Uterus (tissue), 3 donors: ENCODE measurements at regions not wholly inside any gene's neighbourhood (a gene's known extent, or its start where the extent isn't known, plus 50 kb on each side); places are given as distances from the start of the nearest gene placed in this dataset.

Experiments used
- DNase-seq, 2 donors: peaks; one replicate each; pipeline ENCODE4 v3.0.0-alpha.2; 2019 to 2020
- H3K27ac ChIP-seq, 2 donors: fragments of 200-600 bp; sonication (generic); 1 replicate in 1 of 2; 2 replicates in 1 of 2; pipeline ENCODE4 v1.5.1; 2016 to 2018
- H3K27me3 ChIP-seq, 2 donors: fragments of 200-600 bp; sonication (generic); one replicate each; pipeline ENCODE4 v1.5.1; 2018 to 2019; ENCODE audit warnings: control low read depth in 1 of 2
- H3K36me3 ChIP-seq, 2 donors: fragments of 200-600 bp; sonication (generic); one replicate each; pipeline ENCODE4 v1.5.1; 2019; ENCODE audit warnings: control low read depth in 1 of 2
- H3K4me1 ChIP-seq, 2 donors: fragments of 200-600 bp; sonication (generic); one replicate each; pipeline ENCODE4 v1.5.1; 2018 to 2019; ENCODE audit warnings: control low read depth in 1 of 2
- H3K4me3 ChIP-seq, 2 donors: fragments of 200-600 bp; sonication (generic); 1 replicate in 1 of 2; 2 replicates in 1 of 2; pipeline ENCODE4 v1.5.1; 2018 to 2019; ENCODE audit warnings: mild to moderate bottlenecking in 1 of 2
- H3K9me3 ChIP-seq, 2 donors: fragments of 200-600 bp; sonication (generic); one replicate each; pipeline ENCODE4 v1.5.1; 2019; ENCODE audit warnings: control low read depth in 1 of 2
- POLR2A ChIP-seq, 2 donors: fragments of 450-650 bp; IDR thresholded peaks; one replicate each; pipeline ENCODE4 v1.6.1; 2016; ENCODE audit warnings: antibody characterized with exemption in 2 of 2, mild to moderate bottlenecking in 1 of 2, moderate library complexity in 1 of 2
- intact Hi-C: fragments of 100-400 bp; cut with DNase I; formaldehyde crosslinking; loops from one replicate; pipeline ENCODE4 v1.15.1; 2023; ENCODE audit warnings: low total_unique reads
- TF ChIP-seq, protein P1 (sequence below), 4 experiments: fragments of 200-600 bp in 2 of 4; fragments of 450-650 bp in 2 of 4; sonication (generic) in 2 of 4; IDR thresholded peaks; one replicate each; pipeline ENCODE4 v1.5.1; 2016 to 2019; ENCODE audit warnings: antibody characterized with exemption in 4 of 4, mild to moderate bottlenecking in 2 of 4, moderate library complexity in 1 of 4
- donor health status: DM: yes; HTN: yes; CAD: no.

GRCh38 chr22:48984639-48985038 lies 843.0 kb downstream of the BRD1 start:
- H3K27me3 ChIP-seq = no peaks in the 10 kb centered on the region
- no peaks in the 10 kb centered on the region for H3K4me1 ChIP-seq
- H3K27ac ChIP-seq = no peak overlapping the region
- no peaks in the 10 kb centered on the region for H3K36me3 ChIP-seq
- H3K4me3 ChIP-seq = no peak overlapping the region
- intact Hi-C loops = no loop called here
- no peaks in the 10 kb centered on the region for H3K9me3 ChIP-seq
- no peak for DNase-seq
- no peak for TF ChIP-seq POLR2A (IDR thresholded peaks at IDR 0.05)
- TF ChIP-seq, protein P1, sequence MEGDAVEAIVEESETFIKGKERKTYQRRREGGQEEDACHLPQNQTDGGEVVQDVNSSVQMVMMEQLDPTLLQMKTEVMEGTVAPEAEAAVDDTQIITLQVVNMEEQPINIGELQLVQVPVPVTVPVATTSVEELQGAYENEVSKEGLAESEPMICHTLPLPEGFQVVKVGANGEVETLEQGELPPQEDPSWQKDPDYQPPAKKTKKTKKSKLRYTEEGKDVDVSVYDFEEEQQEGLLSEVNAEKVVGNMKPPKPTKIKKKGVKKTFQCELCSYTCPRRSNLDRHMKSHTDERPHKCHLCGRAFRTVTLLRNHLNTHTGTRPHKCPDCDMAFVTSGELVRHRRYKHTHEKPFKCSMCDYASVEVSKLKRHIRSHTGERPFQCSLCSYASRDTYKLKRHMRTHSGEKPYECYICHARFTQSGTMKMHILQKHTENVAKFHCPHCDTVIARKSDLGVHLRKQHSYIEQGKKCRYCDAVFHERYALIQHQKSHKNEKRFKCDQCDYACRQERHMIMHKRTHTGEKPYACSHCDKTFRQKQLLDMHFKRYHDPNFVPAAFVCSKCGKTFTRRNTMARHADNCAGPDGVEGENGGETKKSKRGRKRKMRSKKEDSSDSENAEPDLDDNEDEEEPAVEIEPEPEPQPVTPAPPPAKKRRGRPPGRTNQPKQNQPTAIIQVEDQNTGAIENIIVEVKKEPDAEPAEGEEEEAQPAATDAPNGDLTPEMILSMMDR (IDR thresholded peaks at IDR 0.05) = no peak

DNA sequence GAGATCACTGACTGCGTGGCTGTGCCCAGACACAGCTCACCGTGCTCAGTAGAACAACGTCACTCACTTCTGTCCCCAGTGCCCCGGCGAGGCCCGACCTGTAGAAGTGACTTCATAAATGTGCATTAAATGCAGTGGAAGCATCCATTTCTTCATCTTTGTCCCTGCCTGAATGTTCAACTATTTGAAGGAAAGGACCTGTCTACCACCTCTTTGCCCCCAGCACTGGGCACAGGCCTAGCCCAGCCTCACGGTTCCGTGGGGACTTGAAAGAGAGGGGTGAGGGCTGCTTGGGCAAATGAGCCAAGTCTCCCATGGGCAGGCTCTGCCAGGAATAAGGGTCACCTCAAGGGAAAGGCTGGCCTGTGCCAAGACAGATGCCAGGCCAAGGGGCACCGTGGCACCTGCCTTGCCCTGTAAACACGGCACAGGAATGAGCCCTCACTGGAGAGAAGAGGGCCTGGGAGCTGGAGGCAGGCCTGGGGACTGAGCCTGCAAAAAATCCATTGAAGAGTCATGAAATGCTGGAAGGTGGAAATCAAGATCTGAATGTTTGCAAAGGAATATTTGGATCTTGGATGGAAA lies 845.3 kb downstream of the BRD1 start:
- TF ChIP-seq, protein P1 (IDR thresholded peaks at IDR 0.05) = no peak
- TF ChIP-seq POLR2A (IDR thresholded peaks at IDR 0.05) = no peak
- Histone ChIP-seq H3K27me3 (no peaks in the 10 kb centered on the region), H3K4me3 (no peak overlapping the region), H3K27ac (no peak overlapping the region), H3K9me3 (no peaks in the 10 kb centered on the region), H3K36me3 (no peaks in the 10 kb centered on the region), H3K4me1 (no peaks in the 10 kb centered on the region)
- intact Hi-C loops = no loop called here
- no peak for DNase-seq

GRCh38 chr22:48981371-48982061 lies 846.2 kb downstream of the BRD1 start:
- intact Hi-C loops = no loop called here
- Histone ChIP-seq H3K4me3 (no peak overlapping the region), H3K36me3 (no peaks in the 10 kb centered on the region), H3K4me1 (no peaks in the 10 kb centered on the region), H3K27me3 (no peaks in the 10 kb centered on the region), H3K27ac (no peak overlapping the region), H3K9me3 (no peaks in the 10 kb centered on the region)
- DNase-seq = no peak
- TF ChIP-seq POLR2A (IDR thresholded peaks at IDR 0.05) = no peak
- TF ChIP-seq, protein P1 (IDR thresholded peaks at IDR 0.05) = no peak

- intact Hi-C loops = no loop called here
- TF ChIP-seq POLR2A (IDR thresholded peaks at IDR 0.05) = no peak
- H3K9me3 ChIP-seq = no peaks in the 10 kb centered on the region
- no peak for DNase-seq
- H3K4me3 ChIP-seq = no peak overlapping the region
- no peak overlapping the region for H3K27ac ChIP-seq
- H3K4me1 ChIP-seq = no peaks in the 10 kb centered on the region
- H3K36me3 ChIP-seq = no peaks in the 10 kb centered on the region
- H3K27me3 ChIP-seq = no peaks in the 10 kb centered on the region
These were observed 846.8 kb downstream of the BRD1 start for GRCh38 chr22:48980918-48981317.

DNA sequence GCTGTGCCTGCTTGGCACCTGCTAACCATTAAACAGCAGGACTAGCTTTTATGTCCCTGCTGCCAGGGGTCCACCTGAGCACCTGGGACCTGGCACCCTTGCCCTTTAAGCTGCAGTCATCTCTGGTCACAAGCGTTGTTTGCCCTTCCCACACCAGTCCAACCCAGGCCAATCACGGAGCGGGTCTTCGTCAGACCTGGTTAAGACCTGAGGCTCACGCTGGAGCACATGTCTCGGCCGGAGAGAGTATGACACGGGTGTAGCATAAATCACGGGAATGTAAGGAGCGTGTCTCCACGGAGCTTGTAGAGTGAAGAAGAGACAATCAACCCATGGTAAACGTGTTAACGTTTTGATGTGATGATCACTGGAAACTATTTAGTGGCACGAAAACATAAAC lies 847.3 kb downstream of the BRD1 start:
- Histone ChIP-seq H3K27me3 (no peaks in the 10 kb centered on the region), H3K9me3 (no peaks in the 10 kb centered on the region), H3K4me3 (no peak overlapping the region), H3K36me3 (no peaks in the 10 kb centered on the region), H3K27ac (no peak overlapping the region), H3K4me1 (no peaks in the 10 kb centered on the region)
- DNase-seq = no peak
- TF ChIP-seq, protein P1 (IDR thresholded peaks at IDR 0.05) = no peak
- no peak for TF ChIP-seq POLR2A (IDR thresholded peaks at IDR 0.05)
- intact Hi-C loops = no loop called here
